Activated CD8-positive, alpha-beta memory T cell treated with anti-CD3 and anti-CD28 coated beads for 24 hours (primary cell): ENCODE measurements at regions not wholly inside any gene's neighbourhood (a gene's known extent, or its start where the extent isn't known, plus 50 kb on each side); places are given as distances from the start of the nearest gene placed in this dataset.

Experiments
- DNase-seq: peaks from one replicate; pipeline ENCODE4 v3.0.0-alpha.2; 2020

DNA sequence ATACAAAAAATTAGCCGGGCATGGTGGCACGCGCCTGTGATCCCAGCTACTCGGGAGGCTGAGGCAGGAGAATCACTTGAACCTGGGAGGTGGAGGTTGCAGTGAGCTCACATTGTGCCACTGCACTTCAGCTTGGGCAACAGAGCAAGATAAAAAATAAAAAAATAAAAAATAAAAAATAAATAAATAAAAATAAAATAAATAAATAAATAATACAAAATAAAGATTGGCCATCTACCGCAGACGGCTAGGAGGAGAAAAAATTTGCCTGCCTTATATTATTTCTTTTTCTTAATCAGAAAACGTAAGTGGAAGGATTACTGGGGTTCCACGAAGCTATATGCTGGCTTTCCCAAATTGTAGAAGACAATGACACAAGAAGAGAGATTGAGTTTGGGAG, 229.7 kb downstream of the EPHA4 start:
- no peak for DNase-seq

DNA sequence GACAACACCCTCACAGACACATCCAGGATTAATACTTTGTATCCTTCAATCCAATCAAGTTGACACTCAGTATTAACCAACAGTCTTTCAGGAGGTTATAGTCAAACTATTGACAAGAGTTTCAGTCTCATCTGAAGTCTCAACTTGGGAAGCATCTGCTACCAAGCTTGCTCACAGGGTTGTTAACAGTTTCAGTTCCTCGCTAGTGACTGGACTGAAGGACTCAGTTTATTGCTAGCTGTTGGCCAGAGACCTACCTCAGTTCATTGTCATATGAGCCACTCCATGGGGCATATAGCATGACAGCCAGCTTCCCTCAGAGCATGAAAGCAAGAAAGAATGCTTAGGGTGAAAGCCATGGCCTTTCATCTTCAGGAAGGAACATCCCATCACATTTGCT, 228.6 kb downstream of the EPHA4 start:
- DNase-seq = no peak

DNA sequence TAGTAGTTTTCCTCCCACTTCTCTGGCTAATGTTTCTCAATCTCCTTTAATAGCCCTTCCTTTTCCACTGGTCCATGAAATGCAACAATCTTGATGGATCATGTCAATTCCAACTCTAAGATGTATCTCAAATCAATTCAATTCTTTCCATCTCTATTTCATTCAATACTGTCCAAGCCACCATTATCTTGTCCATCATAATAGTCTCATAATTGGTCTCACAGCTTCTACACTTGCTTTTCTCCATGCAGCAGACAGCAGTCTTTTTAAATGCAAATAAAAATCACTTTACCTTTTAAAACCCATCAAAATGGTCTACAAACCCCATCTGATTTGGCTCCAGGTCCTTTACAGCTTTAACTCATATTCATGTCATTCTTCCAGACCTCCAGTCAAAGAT, 226.6 kb downstream of the EPHA4 start:
- no peak for DNase-seq

DNA sequence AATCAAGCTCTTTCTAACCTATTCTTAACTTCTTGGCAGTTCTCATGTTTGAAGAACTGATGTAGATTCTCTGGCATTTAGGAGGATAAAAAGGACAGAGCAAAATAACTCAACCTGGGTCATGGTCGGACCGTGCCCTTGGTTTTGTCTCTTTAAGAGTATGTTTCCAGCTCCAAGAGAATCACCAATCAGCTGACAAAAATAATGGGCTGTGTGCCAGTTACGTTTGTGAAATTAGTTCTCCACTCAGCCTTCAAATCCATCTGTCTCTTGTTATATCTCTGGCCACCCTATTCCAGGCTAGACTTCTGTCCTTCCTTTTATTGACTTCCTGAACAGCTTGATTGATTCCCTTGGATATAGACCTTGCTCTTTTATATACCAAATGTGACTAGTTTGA, 225.7 kb downstream of the EPHA4 start:
- DNase-seq = no peak

DNA sequence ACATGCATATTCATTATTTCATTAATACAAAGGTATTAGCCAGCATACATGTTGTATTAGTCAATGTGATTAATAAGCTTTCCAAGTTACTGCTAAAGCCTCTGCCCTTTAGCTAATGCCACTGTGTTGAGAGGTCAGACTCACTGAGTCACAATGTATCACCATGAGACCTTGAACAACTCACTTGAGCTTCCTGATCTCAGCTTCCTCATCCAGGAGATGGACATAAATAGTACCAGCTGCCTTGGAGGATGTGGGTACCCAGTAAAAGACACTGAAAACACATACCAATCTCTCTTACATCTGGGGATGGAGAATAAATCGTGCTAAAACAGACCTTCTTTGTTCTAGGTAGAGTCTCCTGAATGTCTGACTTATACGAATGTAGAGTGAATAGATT, 224.6 kb downstream of the EPHA4 start:
- DNase-seq = no peak

DNA sequence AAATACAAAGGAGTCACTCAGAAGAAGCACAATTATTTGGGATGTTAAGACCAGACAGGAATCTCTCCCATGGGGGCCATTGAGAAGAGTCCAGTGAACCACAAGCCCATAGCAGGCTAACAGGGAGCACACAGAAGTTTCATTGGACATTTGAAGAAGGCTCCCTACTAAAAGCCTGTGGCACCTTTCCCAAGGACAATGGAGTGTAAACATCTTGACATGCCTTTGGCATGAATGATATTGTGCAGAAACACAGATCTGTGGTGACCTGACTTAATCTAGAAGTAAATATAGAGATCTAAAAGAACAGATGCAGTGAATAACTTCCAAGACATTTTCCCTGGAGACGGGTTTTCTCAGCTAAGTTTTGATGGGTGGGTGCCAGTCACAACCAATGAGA, 221.5 kb downstream of the EPHA4 start:
- DNase-seq = no peak

DNA sequence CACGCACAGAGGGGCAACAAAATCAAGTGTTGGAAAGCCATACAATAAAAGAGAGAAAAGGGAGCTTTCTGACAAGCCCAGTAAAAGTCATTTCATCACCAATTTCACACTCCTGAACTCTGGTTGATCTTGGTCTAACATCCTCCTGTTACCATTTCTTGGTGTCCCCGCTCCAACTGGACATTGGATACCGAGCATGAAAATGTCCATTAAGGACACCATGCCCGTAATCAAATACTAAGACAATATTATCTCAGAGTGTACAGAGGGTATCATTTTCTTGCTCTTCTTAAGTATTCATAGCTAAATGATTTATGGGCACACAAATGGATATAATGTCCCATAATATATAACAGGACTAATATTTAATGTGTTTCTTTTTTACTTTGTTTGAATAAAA, 218.9 kb downstream of the EPHA4 start:
- DNase-seq = no peak

DNA sequence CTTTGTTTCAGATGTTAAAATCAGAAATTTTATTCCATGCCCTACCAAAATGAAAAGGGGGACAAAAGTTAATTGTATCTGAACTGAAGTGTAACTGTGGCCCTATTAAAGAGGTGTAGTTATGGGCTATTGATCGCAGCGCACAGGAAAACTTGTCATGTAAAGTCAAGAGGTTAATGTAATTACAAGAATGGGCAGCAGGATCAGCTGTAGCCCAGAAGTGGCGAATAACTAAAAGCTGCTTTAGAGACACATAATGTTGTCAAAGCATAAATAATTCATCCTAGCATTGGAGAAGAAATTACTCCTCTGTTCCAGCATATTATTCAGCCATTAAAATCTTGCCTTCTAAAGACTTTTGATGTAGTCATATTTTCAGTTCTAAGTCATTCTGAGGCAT, 211.8 kb downstream of the EPHA4 start:
- no peak for DNase-seq

DNA sequence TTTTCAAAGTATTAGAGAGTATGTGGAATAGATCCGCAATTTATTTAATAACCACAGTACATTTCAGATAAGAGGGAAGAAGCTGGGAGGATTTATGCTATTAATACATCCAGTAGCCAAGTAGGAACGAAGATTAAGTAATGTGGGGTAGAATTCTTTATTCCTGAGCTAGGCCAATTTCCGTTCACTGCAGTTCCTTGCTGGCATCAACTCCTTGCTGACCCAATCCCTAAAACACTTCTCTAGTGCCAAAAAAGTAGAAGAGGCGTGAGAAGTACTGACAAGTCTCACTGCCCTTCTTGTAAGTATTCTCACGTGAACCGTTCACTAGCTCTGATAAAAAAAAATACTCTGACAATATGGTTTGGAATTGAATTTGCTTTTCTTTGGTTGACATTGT, 211.4 kb downstream of the EPHA4 start:
- DNase-seq = no peak

DNA sequence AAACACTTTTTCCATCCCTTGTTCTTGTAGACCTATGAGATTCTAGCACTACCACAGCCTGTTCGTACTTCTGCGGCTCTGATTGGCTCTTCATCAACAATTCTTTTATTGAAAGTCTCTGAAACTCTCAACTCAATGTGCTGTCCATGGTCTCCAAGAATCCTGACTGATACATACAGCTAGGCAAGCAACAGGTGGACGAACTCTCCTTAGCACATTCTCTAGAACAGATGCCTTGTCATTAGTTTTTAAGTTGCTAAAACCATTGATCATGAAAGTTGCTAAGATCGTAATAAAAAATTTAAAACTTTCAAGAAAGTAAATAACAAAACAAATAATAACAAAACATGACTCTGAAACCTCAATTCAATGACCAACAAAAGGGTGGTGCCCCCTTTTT, 210.5 kb downstream of the EPHA4 start:
- no peak for DNase-seq

DNA sequence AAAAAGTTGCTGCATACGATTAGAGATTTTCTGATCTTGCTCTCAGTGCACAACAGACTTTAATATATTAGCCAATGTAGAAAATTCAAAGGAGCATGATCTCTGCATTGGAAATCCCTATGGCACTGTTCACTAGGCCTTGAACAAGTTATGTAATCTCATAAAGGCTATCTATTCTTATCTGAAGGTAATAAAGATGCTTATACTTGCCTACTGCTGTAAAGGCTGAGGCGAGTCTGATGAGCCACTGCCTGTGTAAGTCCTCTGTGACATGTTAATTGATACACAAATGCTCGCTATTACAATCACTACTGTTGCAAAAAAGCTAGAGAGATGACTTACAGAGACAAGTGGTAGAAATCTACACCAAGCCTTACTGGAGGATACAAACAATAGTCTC, 207.4 kb downstream of the EPHA4 start:
- DNase-seq = no peak
